ENCODE measurements at regions not wholly inside any gene's neighbourhood (a gene's known extent, or its start where the extent isn't known, plus 50 kb on each side); places are given as distances from the start of the nearest gene placed in this dataset.

- TF ChIP-seq PRDM15 (CRISPR knock-in tag; IDR thresholded peaks at IDR 0.05): no peak
- TF ChIP-seq MYBL2 (CRISPR knock-in tag; IDR thresholded peaks at IDR 0.05): no peak
Measured at GRCh38 chr6:145245119-145245518, 490.2 kb downstream of the EPM2A start (continued).

DNA sequence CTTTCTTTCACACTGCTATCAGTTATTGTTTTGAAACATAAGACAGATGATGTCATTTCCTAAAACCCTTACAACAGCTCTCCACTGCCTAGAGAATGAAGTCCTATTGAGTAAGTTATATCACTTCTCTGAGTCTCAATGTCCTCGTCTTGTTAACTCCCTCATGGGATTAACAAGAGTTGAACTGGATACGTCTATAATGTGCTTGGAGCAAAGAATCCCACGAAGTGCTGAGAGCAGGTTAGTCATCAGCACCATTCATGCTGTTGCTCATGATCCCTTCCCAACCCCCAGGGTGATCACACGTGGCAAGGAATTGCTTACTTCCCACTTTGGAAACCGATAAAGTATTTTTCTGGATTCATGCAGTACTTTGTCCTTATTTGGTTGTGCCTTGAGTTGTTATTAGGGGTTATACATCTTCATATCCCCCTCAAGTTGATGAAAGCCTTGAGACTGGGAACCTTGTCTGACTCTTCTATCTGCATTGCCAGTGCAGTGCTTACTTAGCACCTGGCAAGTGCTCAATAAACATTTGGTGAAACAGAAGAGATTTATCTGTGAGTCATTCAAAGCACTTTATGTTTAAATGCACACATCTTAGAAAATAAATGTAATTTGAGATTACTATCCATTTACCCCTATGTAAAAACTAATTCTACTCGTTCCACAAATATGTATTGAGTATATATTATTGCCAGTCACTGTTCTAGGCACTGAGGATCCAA lies 487.5 kb downstream of the EPM2A start:
- no peak for ATAC-seq
- no peak overlapping the region for H3K4me3 Mint-ChIP-seq

DNA sequence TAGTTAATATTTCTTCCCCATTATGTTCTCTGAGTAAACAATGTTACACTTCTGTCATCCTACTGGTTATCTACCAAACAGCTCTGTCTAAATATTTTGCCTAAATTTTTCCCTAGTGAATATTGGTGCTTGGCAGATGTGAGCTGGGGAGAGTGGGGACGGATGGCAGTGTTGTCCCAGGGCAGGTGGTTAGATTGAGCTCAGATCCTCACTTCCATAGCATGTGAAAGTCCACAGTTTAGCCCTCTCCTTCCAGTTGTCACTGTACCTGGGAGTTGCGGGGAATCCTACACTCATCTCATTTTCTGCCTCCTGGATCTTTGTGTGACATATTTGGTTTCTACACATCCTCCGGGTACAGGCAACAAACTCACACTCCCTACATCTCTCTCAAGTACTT lies 484.9 kb downstream of the EPM2A start:
- H3K9me3 Mint-ChIP-seq: peaks cover 4% of the 10 kb centered on the region
- DNase-seq (ENCODE audit: low spot score) (no peak), ATAC-seq (no peak)
- ChIA-PET CTCF (no interaction called here), POLR2A (no interaction called here)
- no peaks in the 10 kb centered on the region; the same call in 1 of the 2 replicates for H3K27me3 Mint-ChIP-seq (ENCODE audit: low read depth)
- peaks cover 11% of the 10 kb centered on the region for H3K4me1 Mint-ChIP-seq
- no peaks in the 10 kb centered on the region for H3K36me3 Mint-ChIP-seq
- no peak overlapping the region for H3K27ac Mint-ChIP-seq
- H3K4me3 Mint-ChIP-seq: no peak overlapping the region
- TF ChIP-seq ZNF232 (CRISPR knock-in tag; IDR thresholded peaks at IDR 0.05) (no peak), ATF6 (CRISPR knock-in tag; IDR thresholded peaks at IDR 0.05) (no peak), NFYB (CRISPR knock-in tag; conservative IDR thresholded peaks at IDR 0.05; ENCODE audit: low read depth) (no peak), JAZF1 (CRISPR knock-in tag; IDR thresholded peaks at IDR 0.05) (no peak), ZNF425 (CRISPR knock-in tag; conservative IDR thresholded peaks at IDR 0.05) (no peak), EMX1 (CRISPR knock-in tag; IDR thresholded peaks at IDR 0.05) (no peak), PREB (CRISPR knock-in tag; IDR thresholded peaks at IDR 0.05; ENCODE audit: borderline replicate concordance) (no peak)
- TF ChIP-seq, protein P1, sequence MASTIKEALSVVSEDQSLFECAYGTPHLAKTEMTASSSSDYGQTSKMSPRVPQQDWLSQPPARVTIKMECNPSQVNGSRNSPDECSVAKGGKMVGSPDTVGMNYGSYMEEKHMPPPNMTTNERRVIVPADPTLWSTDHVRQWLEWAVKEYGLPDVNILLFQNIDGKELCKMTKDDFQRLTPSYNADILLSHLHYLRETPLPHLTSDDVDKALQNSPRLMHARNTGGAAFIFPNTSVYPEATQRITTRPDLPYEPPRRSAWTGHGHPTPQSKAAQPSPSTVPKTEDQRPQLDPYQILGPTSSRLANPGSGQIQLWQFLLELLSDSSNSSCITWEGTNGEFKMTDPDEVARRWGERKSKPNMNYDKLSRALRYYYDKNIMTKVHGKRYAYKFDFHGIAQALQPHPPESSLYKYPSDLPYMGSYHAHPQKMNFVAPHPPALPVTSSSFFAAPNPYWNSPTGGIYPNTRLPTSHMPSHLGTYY (CRISPR knock-in tag; IDR thresholded peaks at IDR 0.05): no peak

More for the DNA sequence above, 487.5 kb downstream of the EPM2A start:
- H3K36me3 Mint-ChIP-seq: no peaks in the 10 kb centered on the region
- H3K27me3 Mint-ChIP-seq (ENCODE audit: low read depth): no peaks in the 10 kb centered on the region; the same call in 1 of the 2 replicates
- no peak overlapping the region for H3K27ac Mint-ChIP-seq
- no peaks in the 10 kb centered on the region for H3K4me1 Mint-ChIP-seq
- CTCF ChIA-PET: no interaction called here
- POLR2A ChIA-PET: no interaction called here
- DNase-seq (ENCODE audit: low spot score): no peak
- H3K9me3 Mint-ChIP-seq: peaks cover 4% of the 10 kb centered on the region
- TF ChIP-seq FOXP4 (CRISPR knock-in tag; IDR thresholded peaks at IDR 0.05) (no peak), ZNF416 (CRISPR knock-in tag; IDR thresholded peaks at IDR 0.05) (no peak), GABPB1 (CRISPR knock-in tag; IDR thresholded peaks at IDR 0.05) (peak; percentile 67), RELA (CRISPR knock-in tag; IDR thresholded peaks at IDR 0.05; ENCODE audit: borderline replicate concordance) (no peak), GRHL2 (CRISPR knock-in tag; IDR thresholded peaks at IDR 0.05; ENCODE audit: insufficient replicate concordance, severe bottlenecking) (no peak)
- TF ChIP-seq, protein P2, sequence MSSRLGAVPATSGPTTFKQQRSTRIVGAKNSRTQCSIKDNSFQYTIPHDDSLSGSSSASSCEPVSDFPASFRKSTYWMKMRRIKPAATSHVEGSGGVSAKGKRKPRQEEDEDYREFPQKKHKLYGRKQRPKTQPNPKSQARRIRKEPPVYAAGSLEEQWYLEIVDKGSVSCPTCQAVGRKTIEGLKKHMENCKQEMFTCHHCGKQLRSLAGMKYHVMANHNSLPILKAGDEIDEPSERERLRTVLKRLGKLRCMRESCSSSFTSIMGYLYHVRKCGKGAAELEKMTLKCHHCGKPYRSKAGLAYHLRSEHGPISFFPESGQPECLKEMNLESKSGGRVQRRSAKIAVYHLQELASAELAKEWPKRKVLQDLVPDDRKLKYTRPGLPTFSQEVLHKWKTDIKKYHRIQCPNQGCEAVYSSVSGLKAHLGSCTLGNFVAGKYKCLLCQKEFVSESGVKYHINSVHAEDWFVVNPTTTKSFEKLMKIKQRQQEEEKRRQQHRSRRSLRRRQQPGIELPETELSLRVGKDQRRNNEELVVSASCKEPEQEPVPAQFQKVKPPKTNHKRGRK (CRISPR knock-in tag; IDR thresholded peaks at IDR 0.05; ENCODE audit: borderline replicate concordance): no peak

Measured in WTC11 (cell line).